Endothelial cell of umbilical vein (primary cell): ENCODE measurements at regions not wholly inside any gene's neighbourhood (a gene's known extent, or its start where the extent isn't known, plus 50 kb on each side); places are given as distances from the start of the nearest gene placed in this dataset.

Experiments used
- BruUV-seq: library from RNA; stranded (reverse); fragments of 400-500 nt; replicated peaks from 2 replicates; lab custom pipeline; 2021; lab: Mats Ljungman, UMichigan
- CTCF ChIA-PET: fragments of 300-600, 350-600 bp; sonication (Branson Sonifier 250); formaldehyde crosslinking; loops from one replicate; lab custom pipeline; 2021; ENCODE audit warnings: antibody characterized with exemption, inconsistent platforms; lab: Charles Lee
- POLR2A ChIA-PET: fragments of 300-600, 350-600 bp; sonication (Branson Sonifier 250); formaldehyde crosslinking; loops from one replicate; lab custom pipeline; 2021; ENCODE audit warnings: antibody characterized with exemption, inconsistent platforms; lab: Charles Lee
- DNase-seq: peaks from one replicate; pipeline ENCODE4 v3.0.0-alpha.2; 2011; ENCODE audit warnings: low read depth, low spot score
- FAIRE-seq: peaks from 2 replicates; lab custom pipeline; 2011; peaks lifted over from hg19 to GRCh38; lab: Jason Lieb, UNC
- H2AFZ ChIP-seq: 2 replicates; pipeline ENCODE4 v1.6.0; 2012; ENCODE audit warnings: low read depth, low read length, control low read depth, inconsistent platforms
- H3K27ac ChIP-seq: 2 replicates; pipeline ENCODE4 v1.5.1; 2011; ENCODE audit warnings: low read depth, mild to moderate bottlenecking, control low read depth, low read length, moderate library complexity; ENCODE audit not compliant: insufficient read depth
- H3K27me3 ChIP-seq, 2 experiments: 2 replicates each; pipeline versions ENCODE4 v1.6.0 to v1.6.1; 2011; ENCODE audit warnings: low read length in 2 of 2, mixed read lengths in 1 of 2; ENCODE audit not compliant: control insufficient read depth in 2 of 2, insufficient read depth in 2 of 2
- H3K36me3 ChIP-seq, 2 experiments: 2 replicates in 1 of 2; 3 replicates in 1 of 2; pipeline ENCODE4 v1.5.1; 2011; ENCODE audit warnings: low read length in 2 of 2, mild to moderate bottlenecking in 1 of 2, moderate library complexity in 1 of 2; ENCODE audit not compliant: control insufficient read depth in 2 of 2, insufficient read depth in 2 of 2; ENCODE audit errors: extremely low read depth in 1 of 2
- H3K4me1 ChIP-seq: 3 replicates; pipeline ENCODE4 v1.5.1; 2011; ENCODE audit warnings: mild to moderate bottlenecking, low read length; ENCODE audit not compliant: control insufficient read depth, insufficient read depth; ENCODE audit errors: extremely low read depth
- H3K4me2 ChIP-seq: 2 replicates; pipeline ENCODE4 v1.6.1; 2011; ENCODE audit warnings: low read length, control low read depth, mixed read lengths; ENCODE audit not compliant: insufficient read depth
- H3K4me3 ChIP-seq, 3 experiments: fragments of 200-600 bp in 1 of 3; sonication (generic), shearing (Covaris generic) in 1 of 3; replicated peaks in 1 of 3; 2 replicates each; pipeline ENCODE4 v1.5.1; 2011 to 2016; ENCODE audit warnings: control low read depth in 3 of 3, low read length in 3 of 3, mild to moderate bottlenecking in 2 of 3, inconsistent platforms in 1 of 3, low read depth in 1 of 3, moderate library complexity in 1 of 3; ENCODE audit not compliant: insufficient read depth in 1 of 3
- H3K79me2 ChIP-seq: 2 replicates; pipeline ENCODE4 v1.6.0; 2012; ENCODE audit warnings: low read length, inconsistent platforms; ENCODE audit not compliant: control insufficient read depth, insufficient read depth
- H3K9ac ChIP-seq: replicated peaks from 2 replicates; pipeline ENCODE3; 2011; ENCODE audit warnings: low read length, control low read depth; ENCODE audit not compliant: insufficient read depth; ENCODE audit errors: extremely low read depth
- H3K9me1 ChIP-seq: replicated peaks from 3 replicates; pipeline ENCODE4 v1.6.0; 2011; ENCODE audit warnings: mild to moderate bottlenecking, low read length; ENCODE audit not compliant: control insufficient read depth, insufficient read depth; ENCODE audit errors: extremely low read depth
- H3K9me3 ChIP-seq: replicated peaks from 2 replicates; pipeline ENCODE4 v1.5.1; 2012; ENCODE audit warnings: low read length, inconsistent platforms; ENCODE audit not compliant: control insufficient read depth, insufficient read depth
- H4K20me1 ChIP-seq: replicated peaks from 2 replicates; pipeline ENCODE3; 2011; ENCODE audit warnings: mild to moderate bottlenecking, low read length; ENCODE audit not compliant: control insufficient read depth, insufficient read depth; ENCODE audit errors: extremely low read depth
- EZH2 ChIP-seq: IDR thresholded peaks from 2 replicates; pipeline ENCODE4 v1.6.1; 2012; ENCODE audit warnings: borderline replicate concordance, low read depth, mild to moderate bottlenecking, moderate library complexity, low read length, inconsistent platforms; ENCODE audit not compliant: severe bottlenecking
- FOS ChIP-seq: IDR thresholded peaks from 2 replicates; pipeline ENCODE4 v1.6.1; 2011; ENCODE audit warnings: mild to moderate bottlenecking, low read length, moderate library complexity, borderline replicate concordance; ENCODE audit not compliant: insufficient read depth
- GATA2 ChIP-seq: IDR thresholded peaks from 2 replicates; pipeline ENCODE4 v1.7.0; 2011; ENCODE audit warnings: low read depth, mild to moderate bottlenecking, moderate library complexity, mixed read lengths, low read length; ENCODE audit not compliant: insufficient read length, insufficient read depth
- JUN ChIP-seq: IDR thresholded peaks from 2 replicates; pipeline ENCODE4 v1.6.1; 2011; ENCODE audit warnings: borderline replicate concordance, low read depth; ENCODE audit not compliant: insufficient read length, insufficient read depth
- MYC ChIP-seq: IDR thresholded peaks from one replicate; pipeline ENCODE4 v1.6.1; 2011; ENCODE audit warnings: mild to moderate bottlenecking, low read depth, low read length
- POLR2A ChIP-seq: IDR thresholded peaks from 2 replicates; pipeline ENCODE4 v1.6.1; 2012; ENCODE audit warnings: low read depth, mild to moderate bottlenecking, control low read depth, low read length
- POLR2AphosphoS5 ChIP-seq: IDR thresholded peaks from 2 replicates; pipeline ENCODE4 v1.6.1; 2012; ENCODE audit warnings: low read depth, mild to moderate bottlenecking, control low read depth, low read length, moderate library complexity; ENCODE audit not compliant: insufficient read depth
- dilution Hi-C: fragments of 300-500 bp; cut with MboI; formaldehyde crosslinking; loops from one replicate; pipeline ENCODE4 v1.15.0; 2019; ENCODE audit warnings: low sequenced_read_pairs; ENCODE audit not compliant: extremely low pct_ligation_motif_present
- intact Hi-C: fragments of 100-400 bp; cut with micrococcal nuclease; formaldehyde crosslinking; loops from one replicate; pipeline ENCODE4 v1.10.0; 2022
- TF ChIP-seq, protein P1 (sequence below), 2 donors: IDR thresholded peaks; 1 replicate in 1 of 2; 2 replicates in 1 of 2; pipeline ENCODE4 v1.5.1; 2011; ENCODE audit warnings: low read length in 2 of 2, mild to moderate bottlenecking in 2 of 2, moderate library complexity in 2 of 2, control low read depth in 1 of 2, inconsistent platforms in 1 of 2, low read depth in 1 of 2; ENCODE audit not compliant: insufficient read depth in 1 of 2; ENCODE audit errors: extremely low read depth in 1 of 2
- TF ChIP-seq, protein P2 (sequence below): IDR thresholded peaks from 2 replicates; pipeline ENCODE4 v1.6.1; 2011; ENCODE audit not compliant: insufficient read depth, insufficient read length

DNA sequence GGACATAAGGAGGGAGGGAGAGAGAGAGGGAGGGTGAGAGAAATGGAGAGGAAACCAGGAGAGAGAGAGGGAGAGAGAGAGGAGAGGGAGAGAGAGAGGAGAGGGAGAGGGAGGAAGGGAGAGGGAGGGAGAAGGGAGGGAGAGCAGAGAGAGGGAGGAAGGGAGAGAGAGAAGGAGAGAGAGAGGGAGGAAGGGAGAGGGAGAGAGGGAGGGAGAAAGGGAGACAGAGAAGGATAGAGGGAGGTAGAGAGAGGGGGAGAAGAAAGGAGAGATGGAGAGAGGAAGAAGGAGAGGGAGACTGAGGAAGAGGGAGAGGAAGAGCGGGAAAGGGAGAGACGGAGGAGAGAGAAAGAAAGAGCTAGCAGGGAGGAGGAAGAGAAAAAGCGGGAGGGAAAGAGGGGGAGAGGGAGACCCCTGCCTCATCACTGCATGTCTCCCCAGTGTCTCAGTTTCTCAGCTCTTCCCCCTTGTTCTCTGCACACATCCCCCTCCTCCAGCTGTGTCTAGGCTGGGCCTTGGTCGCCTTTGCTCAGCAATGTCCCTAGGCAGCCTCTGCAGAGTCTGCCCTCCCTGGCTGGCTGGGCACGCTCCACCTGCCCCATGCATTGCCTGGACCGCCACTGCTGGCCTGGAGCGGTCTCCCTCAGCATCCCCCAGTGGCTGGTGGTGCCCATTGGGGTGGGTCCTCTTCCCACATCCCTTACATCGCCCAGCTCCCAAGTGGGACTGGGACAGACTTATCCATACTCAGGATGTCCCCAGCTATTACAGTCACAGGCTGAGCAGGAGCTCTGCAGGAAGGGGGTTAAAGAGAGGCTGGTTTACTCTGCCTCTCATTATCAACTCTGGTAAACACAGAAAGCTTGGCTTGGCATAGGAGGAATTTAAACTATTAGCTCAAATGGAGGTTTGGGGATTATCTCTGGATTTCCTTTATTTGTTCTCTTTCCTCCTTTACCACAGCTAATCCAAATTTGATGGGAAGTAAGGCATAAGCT lies 85.7 kb upstream of the APCDD1 start:
- Histone ChIP-seq H3K9ac (no peak overlapping the region), H3K79me2 (no peaks in the 10 kb centered on the region), H3K9me1 (no peaks in the 10 kb centered on the region), H2AFZ (no peak overlapping the region), H4K20me1 (no peaks in the 10 kb centered on the region), H3K4me2 (no peak overlapping the region), H3K36me3 (no peaks in the 10 kb centered on the region), H3K27ac (no peak overlapping the region), H3K9me3 (no peaks in the 10 kb centered on the region), H3K4me3 (no peak overlapping the region), H3K27me3 (peaks cover 0 to 2% of the 10 kb centered on the region in 2 experiments), H3K4me1 (no peaks in the 10 kb centered on the region)
- FAIRE-seq (no peak), DNase-seq (no peak)
- intact Hi-C loops (no loop called here), dilution Hi-C loops (no loop called here)
- ChIA-PET CTCF (interaction anchor here (0.9 to 1.1 kb wide), 2 partner anchors 8 to 48 kb away, joined by 3 read pairs; no protein-coding TSS in a partner anchor), POLR2A (no interaction called here)
- no peak for TF ChIP-seq MYC
- no peak for TF ChIP-seq POLR2A
- no peak for TF ChIP-seq FOS
- TF ChIP-seq GATA2 = no peak
- TF ChIP-seq, protein P1, sequence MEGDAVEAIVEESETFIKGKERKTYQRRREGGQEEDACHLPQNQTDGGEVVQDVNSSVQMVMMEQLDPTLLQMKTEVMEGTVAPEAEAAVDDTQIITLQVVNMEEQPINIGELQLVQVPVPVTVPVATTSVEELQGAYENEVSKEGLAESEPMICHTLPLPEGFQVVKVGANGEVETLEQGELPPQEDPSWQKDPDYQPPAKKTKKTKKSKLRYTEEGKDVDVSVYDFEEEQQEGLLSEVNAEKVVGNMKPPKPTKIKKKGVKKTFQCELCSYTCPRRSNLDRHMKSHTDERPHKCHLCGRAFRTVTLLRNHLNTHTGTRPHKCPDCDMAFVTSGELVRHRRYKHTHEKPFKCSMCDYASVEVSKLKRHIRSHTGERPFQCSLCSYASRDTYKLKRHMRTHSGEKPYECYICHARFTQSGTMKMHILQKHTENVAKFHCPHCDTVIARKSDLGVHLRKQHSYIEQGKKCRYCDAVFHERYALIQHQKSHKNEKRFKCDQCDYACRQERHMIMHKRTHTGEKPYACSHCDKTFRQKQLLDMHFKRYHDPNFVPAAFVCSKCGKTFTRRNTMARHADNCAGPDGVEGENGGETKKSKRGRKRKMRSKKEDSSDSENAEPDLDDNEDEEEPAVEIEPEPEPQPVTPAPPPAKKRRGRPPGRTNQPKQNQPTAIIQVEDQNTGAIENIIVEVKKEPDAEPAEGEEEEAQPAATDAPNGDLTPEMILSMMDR (IDR thresholded peaks at IDR 0.05; ENCODE audit: extremely low read depth in 1 of 2, insufficient read depth in 1 of 2, low read depth in 1 of 2, low read length in 2 of 2) = no peak
- TF ChIP-seq POLR2AphosphoS5 = no peak
- TF ChIP-seq, protein P2, sequence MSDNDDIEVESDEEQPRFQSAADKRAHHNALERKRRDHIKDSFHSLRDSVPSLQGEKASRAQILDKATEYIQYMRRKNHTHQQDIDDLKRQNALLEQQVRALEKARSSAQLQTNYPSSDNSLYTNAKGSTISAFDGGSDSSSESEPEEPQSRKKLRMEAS = no peak
- no peak for TF ChIP-seq JUN
- no peak for TF ChIP-seq EZH2
- BruUV-seq = no TSS peak
